ENCODE measurements at regions not wholly inside any gene's neighbourhood (a gene's known extent, or its start where the extent isn't known, plus 50 kb on each side); places are given as distances from the start of the nearest gene placed in this dataset.
A peak's percentile ranks its signal among the peaks of the same experiment; 100 is the strongest.

GRCh38 chr9:69955536-69956355 is 87.9 kb upstream of the MAMDC2 start:
- no peak for DNase-seq (ENCODE audit: low spot score)

GRCh38 chr9:69961843-69962242 is 81.8 kb upstream of the MAMDC2 start:
- DNase-seq (ENCODE audit: low spot score), result no peak

GRCh38 chr9:69963803-69964202 is 79.8 kb upstream of the MAMDC2 start:
- no peak for DNase-seq (ENCODE audit: low spot score)

GRCh38 chr9:69964446-69964845 is 79.2 kb upstream of the MAMDC2 start:
- DNase-seq (ENCODE audit: low spot score), result no peak

- no peak for DNase-seq (ENCODE audit: low spot score)
Observed at GRCh38 chr9:69965416-69966145, 78.1 kb upstream of the MAMDC2 start.

GRCh38 chr9:69967344-69967743 is 76.3 kb upstream of the MAMDC2 start:
- DNase-seq (ENCODE audit: low spot score), result no peak

- DNase-seq (ENCODE audit: low spot score), result no peak
Observed at GRCh38 chr9:69970001-69970533, 73.6 kb upstream of the MAMDC2 start.

- DNase-seq (ENCODE audit: low spot score), result peak; percentile 47
Observed at GRCh38 chr9:69971643-69972449, 71.8 kb upstream of the MAMDC2 start.

- DNase-seq (ENCODE audit: low spot score), result no peak
Observed at GRCh38 chr9:69975681-69976080, 68.0 kb upstream of the MAMDC2 start.

- DNase-seq (ENCODE audit: low spot score), result peak; percentile 41
Observed at GRCh38 chr9:69976152-69976551, 67.5 kb upstream of the MAMDC2 start.

- DNase-seq (ENCODE audit: low spot score), result no peak
Observed at GRCh38 chr9:69980041-69980440, 63.6 kb upstream of the MAMDC2 start.

GRCh38 chr9:69980591-69980990 is 63.1 kb upstream of the MAMDC2 start:
- no peak for DNase-seq (ENCODE audit: low spot score)

GRCh38 chr9:69981686-69982445 is 61.8 kb upstream of the MAMDC2 start:
- no peak for DNase-seq (ENCODE audit: low spot score)

- no peak for DNase-seq (ENCODE audit: low spot score)
Observed at GRCh38 chr9:69984831-69985230, 58.8 kb upstream of the MAMDC2 start.

- DNase-seq (ENCODE audit: low spot score), result no peak
Observed at GRCh38 chr9:69985971-69986370, 57.7 kb upstream of the MAMDC2 start.

- no peak for DNase-seq (ENCODE audit: low spot score)
Observed at GRCh38 chr9:69986970-69987369, 56.7 kb upstream of the MAMDC2 start.

GRCh38 chr9:69987457-69987856 is 56.2 kb upstream of the MAMDC2 start:
- DNase-seq (ENCODE audit: low spot score), result no peak

GRCh38 chr9:69993110-69993509 is 50.5 kb upstream of the MAMDC2 start:
- DNase-seq (ENCODE audit: low spot score), result no peak

All from SW480 (cell line).